Endothelial cell of umbilical vein (primary cell): ENCODE measurements at regions not wholly inside any gene's neighbourhood (a gene's known extent, or its start where the extent isn't known, plus 50 kb on each side); places are given as distances from the start of the nearest gene placed in this dataset.
"Not testable (repeated sequence)": the region's sequence is repeated elsewhere in the genome, so short reads cannot be mapped to it uniquely, and the experiment has no call there.

Source experiments
- BruUV-seq: library from RNA; stranded (reverse); fragments of 400-500 nt; replicated peaks from 2 replicates; lab custom pipeline; 2021; lab: Mats Ljungman, UMichigan
- CTCF ChIA-PET: fragments of 300-600, 350-600 bp; sonication (Branson Sonifier 250); formaldehyde crosslinking; loops from one replicate; lab custom pipeline; 2021; ENCODE audit warnings: antibody characterized with exemption, inconsistent platforms; lab: Charles Lee
- POLR2A ChIA-PET: fragments of 300-600, 350-600 bp; sonication (Branson Sonifier 250); formaldehyde crosslinking; loops from one replicate; lab custom pipeline; 2021; ENCODE audit warnings: antibody characterized with exemption, inconsistent platforms; lab: Charles Lee
- DNase-seq: peaks from one replicate; pipeline ENCODE4 v3.0.0-alpha.2; 2011; ENCODE audit warnings: low read depth, low spot score
- FAIRE-seq: peaks from 2 replicates; lab custom pipeline; 2011; peaks lifted over from hg19 to GRCh38; lab: Jason Lieb, UNC
- H2AFZ ChIP-seq: 2 replicates; pipeline ENCODE4 v1.6.0; 2012; ENCODE audit warnings: low read depth, low read length, control low read depth, inconsistent platforms
- H3K27ac ChIP-seq: 2 replicates; pipeline ENCODE4 v1.5.1; 2011; ENCODE audit warnings: low read depth, mild to moderate bottlenecking, control low read depth, low read length, moderate library complexity; ENCODE audit not compliant: insufficient read depth
- H3K27me3 ChIP-seq, 2 experiments: 2 replicates each; pipeline versions ENCODE4 v1.6.0 to v1.6.1; 2011; ENCODE audit warnings: low read length in 2 of 2, mixed read lengths in 1 of 2; ENCODE audit not compliant: control insufficient read depth in 2 of 2, insufficient read depth in 2 of 2
- H3K36me3 ChIP-seq, 2 experiments: 2 replicates in 1 of 2; 3 replicates in 1 of 2; pipeline ENCODE4 v1.5.1; 2011; ENCODE audit warnings: low read length in 2 of 2, mild to moderate bottlenecking in 1 of 2, moderate library complexity in 1 of 2; ENCODE audit not compliant: control insufficient read depth in 2 of 2, insufficient read depth in 2 of 2; ENCODE audit errors: extremely low read depth in 1 of 2
- H3K4me1 ChIP-seq: 3 replicates; pipeline ENCODE4 v1.5.1; 2011; ENCODE audit warnings: mild to moderate bottlenecking, low read length; ENCODE audit not compliant: control insufficient read depth, insufficient read depth; ENCODE audit errors: extremely low read depth
- H3K4me2 ChIP-seq: 2 replicates; pipeline ENCODE4 v1.6.1; 2011; ENCODE audit warnings: low read length, control low read depth, mixed read lengths; ENCODE audit not compliant: insufficient read depth
- H3K4me3 ChIP-seq, 3 experiments: fragments of 200-600 bp in 1 of 3; sonication (generic), shearing (Covaris generic) in 1 of 3; replicated peaks in 1 of 3; 2 replicates each; pipeline ENCODE4 v1.5.1; 2011 to 2016; ENCODE audit warnings: control low read depth in 3 of 3, low read length in 3 of 3, mild to moderate bottlenecking in 2 of 3, inconsistent platforms in 1 of 3, low read depth in 1 of 3, moderate library complexity in 1 of 3; ENCODE audit not compliant: insufficient read depth in 1 of 3
- H3K79me2 ChIP-seq: 2 replicates; pipeline ENCODE4 v1.6.0; 2012; ENCODE audit warnings: low read length, inconsistent platforms; ENCODE audit not compliant: control insufficient read depth, insufficient read depth
- H3K9ac ChIP-seq: replicated peaks from 2 replicates; pipeline ENCODE3; 2011; ENCODE audit warnings: low read length, control low read depth; ENCODE audit not compliant: insufficient read depth; ENCODE audit errors: extremely low read depth
- H3K9me1 ChIP-seq: replicated peaks from 3 replicates; pipeline ENCODE4 v1.6.0; 2011; ENCODE audit warnings: mild to moderate bottlenecking, low read length; ENCODE audit not compliant: control insufficient read depth, insufficient read depth; ENCODE audit errors: extremely low read depth
- H3K9me3 ChIP-seq: replicated peaks from 2 replicates; pipeline ENCODE4 v1.5.1; 2012; ENCODE audit warnings: low read length, inconsistent platforms; ENCODE audit not compliant: control insufficient read depth, insufficient read depth
- H4K20me1 ChIP-seq: replicated peaks from 2 replicates; pipeline ENCODE3; 2011; ENCODE audit warnings: mild to moderate bottlenecking, low read length; ENCODE audit not compliant: control insufficient read depth, insufficient read depth; ENCODE audit errors: extremely low read depth
- FOS ChIP-seq: IDR thresholded peaks from 2 replicates; pipeline ENCODE4 v1.6.1; 2011; ENCODE audit warnings: mild to moderate bottlenecking, low read length, moderate library complexity, borderline replicate concordance; ENCODE audit not compliant: insufficient read depth
- GATA2 ChIP-seq: IDR thresholded peaks from 2 replicates; pipeline ENCODE4 v1.7.0; 2011; ENCODE audit warnings: low read depth, mild to moderate bottlenecking, moderate library complexity, mixed read lengths, low read length; ENCODE audit not compliant: insufficient read length, insufficient read depth
- POLR2AphosphoS5 ChIP-seq: IDR thresholded peaks from 2 replicates; pipeline ENCODE4 v1.6.1; 2012; ENCODE audit warnings: low read depth, mild to moderate bottlenecking, control low read depth, low read length, moderate library complexity; ENCODE audit not compliant: insufficient read depth
- dilution Hi-C: fragments of 300-500 bp; cut with MboI; formaldehyde crosslinking; loops from one replicate; pipeline ENCODE4 v1.15.0; 2019; ENCODE audit warnings: low sequenced_read_pairs; ENCODE audit not compliant: extremely low pct_ligation_motif_present
- intact Hi-C: fragments of 100-400 bp; cut with micrococcal nuclease; formaldehyde crosslinking; loops from one replicate; pipeline ENCODE4 v1.10.0; 2022

GRCh38 chr4:74505355-74505978 is 60.5 kb downstream of the AREG start:
- H3K4me3 ChIP-seq, H3K27me3 ChIP-seq, H4K20me1 ChIP-seq, dilution Hi-C loops, POLR2A ChIA-PET, H3K9ac ChIP-seq, H3K9me1 ChIP-seq, H3K9me3 ChIP-seq, H3K79me2 ChIP-seq, BruUV-seq, H3K36me3 ChIP-seq: not testable (repeated sequence)
- peaks cover 31% of the 10 kb centered on the region for H3K4me1 ChIP-seq
- peak overlapping the region; percentile 21 for H3K4me2 ChIP-seq
- peak; percentile 93 for DNase-seq
- peak overlapping the region; percentile 90 for H2AFZ ChIP-seq
- intact Hi-C loops, result loop anchor here (1.0 kb wide), 1 partner anchor 128 kb away; no protein-coding TSS in a partner anchor
- H3K27ac ChIP-seq, result peak overlapping the region; percentile 68
- CTCF ChIA-PET, result interaction anchor here (0.9 to 1.7 kb wide), 5 partner anchors 26 to 170 kb away, joined by 3 to 10 read pairs (median 9); partner anchors contain the start of gene AREG
- TF ChIP-seq POLR2AphosphoS5 (peak; percentile 58), FOS (peak; percentile 24), GATA2 (peak; percentile 8)
- FAIRE-seq, result peak; percentile 89

DNA sequence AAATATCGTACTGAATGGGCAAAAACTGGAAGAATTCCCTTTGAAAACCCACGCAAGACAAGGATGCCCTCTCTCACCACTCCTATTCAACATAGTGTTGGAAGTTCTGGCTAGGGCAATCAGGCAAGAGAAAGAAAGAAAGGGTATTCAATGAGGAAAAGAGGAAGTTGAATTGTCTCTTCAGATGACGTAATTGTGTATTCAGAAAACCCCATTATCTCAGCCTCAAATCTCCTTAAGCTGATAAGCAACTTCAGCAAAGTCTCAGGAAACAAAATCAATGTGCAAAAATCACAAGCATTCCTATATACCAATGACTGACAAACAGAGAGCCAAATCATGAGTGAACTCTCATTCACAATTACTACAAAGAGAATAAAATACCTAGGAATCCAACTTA is 64.4 kb downstream of the AREG start:
- H3K27ac ChIP-seq, POLR2A ChIA-PET, H3K27me3 ChIP-seq, DNase-seq, CTCF ChIA-PET, BruUV-seq, FAIRE-seq, intact Hi-C loops, H4K20me1 ChIP-seq, H3K9me3 ChIP-seq, H3K4me3 ChIP-seq, H2AFZ ChIP-seq, H3K79me2 ChIP-seq, H3K9me1 ChIP-seq, H3K4me2 ChIP-seq, H3K9ac ChIP-seq, dilution Hi-C loops, H3K36me3 ChIP-seq: not testable (repeated sequence)
- H3K4me1 ChIP-seq, result peaks cover 16% of the 10 kb centered on the region
